A673 (cell line): ENCODE measurements at regions not wholly inside any gene's neighbourhood (a gene's known extent, or its start where the extent isn't known, plus 50 kb on each side); places are given as distances from the start of the nearest gene placed in this dataset.

ENCODE experiments used
- CTCF ChIP-seq: fragments of 300-800, 200-600 bp; sonication (generic); conservative IDR thresholded peaks from 2 replicates; pipeline ENCODE4 v1.5.1; 2017; ENCODE audit warnings: low read depth, mild to moderate bottlenecking, antibody characterized with exemption, low read length, moderate library complexity, mixed read lengths
- EZH2 ChIP-seq: fragments of 200-600 bp; sonication (generic); IDR thresholded peaks from 2 replicates; pipeline ENCODE4 v1.6.1; 2017; ENCODE audit warnings: borderline replicate concordance, low read depth, mild to moderate bottlenecking, mixed read lengths, antibody characterized with exemption, low read length; ENCODE audit not compliant: poor library complexity, severe bottlenecking

GRCh38 chr16:75781683-75782343 is 55.5 kb upstream of the CPHXL start:
- TF ChIP-seq CTCF (no peak), EZH2 (no peak)
